H1 (cell line): ENCODE measurements at regions not wholly inside any gene's neighbourhood (a gene's known extent, or its start where the extent isn't known, plus 50 kb on each side); places are given as distances from the start of the nearest gene placed in this dataset.

Source experiments
- ASH2L ChIP-seq: fragments of 200-600, 300-600 bp; sonication (generic); IDR thresholded peaks from one replicate; pipeline ENCODE4 v1.7.1; 2017; ENCODE audit warnings: low read length
- CBX5 ChIP-seq: fragments of 300-800, 300-1000 bp; sonication (generic); IDR thresholded peaks from 2 replicates; pipeline ENCODE4 v1.7.1; 2016; ENCODE audit warnings: antibody characterized with exemption, low read length, low read depth
- CTBP2 ChIP-seq: IDR thresholded peaks from 2 replicates; pipeline ENCODE4 v1.7.0; 2011; ENCODE audit warnings: borderline replicate concordance, mild to moderate bottlenecking, moderate library complexity, mixed read lengths, low read length; ENCODE audit not compliant: insufficient read depth, insufficient read length
- EP300 ChIP-seq, 2 experiments: IDR thresholded peaks; 1 replicate in 1 of 2; 2 replicates in 1 of 2; pipeline ENCODE4 v1.6.1; 2011 to 2012; ENCODE audit warnings: low read depth in 2 of 2, low read length in 2 of 2, mild to moderate bottlenecking in 2 of 2, borderline replicate concordance in 1 of 2, inconsistent platforms in 1 of 2, moderate library complexity in 1 of 2
- POLR2AphosphoS5 ChIP-seq: IDR thresholded peaks from 2 replicates; pipeline ENCODE4 v1.6.1; 2011; ENCODE audit warnings: low read depth, low read length
- RAD21 ChIP-seq, 2 experiments: IDR thresholded peaks in 1 of 2; conservative IDR thresholded peaks in 1 of 2; 2 replicates each; pipeline ENCODE4 v1.6.1; 2011; ENCODE audit warnings: low read depth in 2 of 2, low read length in 2 of 2, improper control_type of control experiment in 1 of 2, inconsistent platforms in 1 of 2, mild to moderate bottlenecking in 1 of 2, moderate library complexity in 1 of 2
- RFX5 ChIP-seq: IDR thresholded peaks from 2 replicates; pipeline ENCODE4 v1.6.1; 2011; ENCODE audit warnings: low read depth, low read length, improper control_type of control experiment, borderline replicate concordance
- YY1 ChIP-seq: IDR thresholded peaks from 2 replicates; pipeline ENCODE4 v1.6.1; 2011; ENCODE audit warnings: low read depth, mild to moderate bottlenecking, low read length
- TF ChIP-seq, protein P1 (sequence below): IDR thresholded peaks from 2 replicates; pipeline ENCODE4 v1.6.1; 2011; ENCODE audit warnings: low read length, improper control_type of control experiment

DNA sequence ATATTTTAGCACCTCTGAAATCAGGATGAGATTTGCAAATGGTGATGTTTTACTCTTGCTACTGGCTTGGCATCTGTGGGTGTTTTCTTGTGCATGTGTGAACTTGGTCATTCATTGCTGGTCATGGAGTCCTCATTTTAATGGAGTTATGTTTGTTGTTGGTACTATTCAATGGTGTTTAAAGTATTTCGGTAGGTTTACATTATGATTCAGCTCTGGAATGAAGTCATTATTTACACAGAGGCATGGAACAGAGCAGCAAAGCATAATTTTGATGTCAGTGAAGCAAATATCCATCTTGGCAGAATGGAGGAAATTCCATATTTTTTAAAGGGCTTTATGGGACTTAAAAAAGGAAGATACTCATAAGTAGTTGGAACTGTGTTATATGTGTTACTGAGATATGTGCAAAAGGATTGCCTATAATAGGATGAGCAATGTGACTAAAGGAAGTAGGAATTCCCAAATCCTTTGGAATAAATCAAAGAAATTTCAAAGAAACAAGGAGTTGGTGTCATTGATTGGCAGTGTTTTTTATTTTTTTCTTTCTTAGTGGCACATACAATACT, 147.4 kb downstream of the ACTBL2 start (continued):
- TF ChIP-seq POLR2AphosphoS5 (no peak), CBX5 (no peak), EP300 (IDR thresholded peaks at IDR 0.05; ENCODE audit: borderline replicate concordance in 1 of 2, low read depth in 2 of 2, low read length in 2 of 2) (no peak), YY1 (no peak), RAD21 (IDR thresholded peaks at IDR 0.05 in 1 of 2, conservative IDR thresholded peaks at IDR 0.05 in 1 of 2; ENCODE audit: low read depth in 2 of 2, low read length in 2 of 2) (no peak), CTBP2 (no peak), RFX5 (no peak), ASH2L (no peak)
- TF ChIP-seq, protein P1, sequence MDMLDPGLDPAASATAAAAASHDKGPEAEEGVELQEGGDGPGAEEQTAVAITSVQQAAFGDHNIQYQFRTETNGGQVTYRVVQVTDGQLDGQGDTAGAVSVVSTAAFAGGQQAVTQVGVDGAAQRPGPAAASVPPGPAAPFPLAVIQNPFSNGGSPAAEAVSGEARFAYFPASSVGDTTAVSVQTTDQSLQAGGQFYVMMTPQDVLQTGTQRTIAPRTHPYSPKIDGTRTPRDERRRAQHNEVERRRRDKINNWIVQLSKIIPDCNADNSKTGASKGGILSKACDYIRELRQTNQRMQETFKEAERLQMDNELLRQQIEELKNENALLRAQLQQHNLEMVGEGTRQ, result no peak
